Vagina (tissue), 2 donors: ENCODE measurements at regions not wholly inside any gene's neighbourhood (a gene's known extent, or its start where the extent isn't known, plus 50 kb on each side); places are given as distances from the start of the nearest gene placed in this dataset.

Source experiments
- DNase-seq, 2 donors: peaks; one replicate each; pipeline ENCODE4 v3.0.0-alpha.2; 2017; ENCODE audit errors: extremely low spot score in 2 of 2
- H3K27ac ChIP-seq: fragments of 200-600 bp; sonication (generic); one replicate; pipeline ENCODE4 v1.5.1; 2019
- H3K27me3 ChIP-seq: fragments of 200-600 bp; sonication (generic); one replicate; pipeline ENCODE4 v1.5.1; 2019
- H3K36me3 ChIP-seq, 2 donors: fragments of 200-600 bp; sonication (generic); one replicate each; pipeline ENCODE4 v1.5.1; 2017 to 2019
- H3K4me1 ChIP-seq: fragments of 200-600 bp; sonication (generic); one replicate; pipeline ENCODE4 v1.5.1; 2019
- H3K4me3 ChIP-seq, 2 donors: fragments of 200-600 bp; sonication (generic); 1 replicate in 1 of 2; 2 replicates in 1 of 2; pipeline ENCODE4 v1.5.1; 2016 to 2019
- H3K9me3 ChIP-seq: fragments of 200-600 bp; sonication (generic); one replicate; pipeline ENCODE4 v1.5.1; 2019
- CTCF ChIP-seq, 3 experiments: fragments of 450-650 bp in 2 of 3; fragments of 200-600 bp in 1 of 3; sonication (generic) in 1 of 3; IDR thresholded peaks; one replicate each; pipeline ENCODE4 v1.5.1; 2017 to 2019; ENCODE audit warnings: antibody characterized with exemption in 3 of 3, mild to moderate bottlenecking in 2 of 3, moderate library complexity in 2 of 3
- POLR2A ChIP-seq, 2 donors: fragments of 450-650 bp; IDR thresholded peaks; one replicate each; pipeline ENCODE4 v1.6.1; 2017; ENCODE audit warnings: antibody characterized with exemption in 2 of 2, mild to moderate bottlenecking in 2 of 2, moderate library complexity in 2 of 2
- POLR2AphosphoS5 ChIP-seq, 2 donors: sonication (generic); formaldehyde crosslinking; IDR thresholded peaks; one replicate each; pipeline ENCODE4 v1.9.0; 2017; ENCODE audit warnings: antibody characterized with exemption in 2 of 2, mild to moderate bottlenecking in 2 of 2, low read depth in 1 of 2; ENCODE audit not compliant: insufficient read depth in 1 of 2
- intact Hi-C: fragments of 100-400 bp; cut with DNase I; formaldehyde crosslinking; loops from one replicate; pipeline ENCODE4 v1.15.1; 2023

DNA sequence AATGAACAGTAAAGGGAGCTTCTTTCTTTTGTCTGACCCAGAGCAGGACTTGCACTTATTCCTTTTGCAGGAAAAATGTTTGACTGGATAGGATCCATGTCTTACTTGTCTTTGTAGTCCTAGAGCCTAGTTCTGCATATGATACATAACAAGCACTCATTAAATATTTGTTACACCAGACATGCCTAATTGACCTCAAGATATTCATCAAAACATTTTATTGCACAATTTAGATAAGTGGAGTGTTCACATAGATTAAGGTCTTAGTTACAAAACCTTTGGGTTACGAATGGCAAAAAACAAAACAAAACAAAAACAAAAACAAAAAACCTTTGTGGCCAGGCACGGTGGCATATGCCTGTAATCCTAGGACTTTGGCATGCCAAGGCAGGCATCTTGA, 735.8 kb upstream of the NRSN1 start:
- intact Hi-C loops = no loop called here
- TF ChIP-seq CTCF (IDR thresholded peaks at IDR 0.05) (no peak), POLR2AphosphoS5 (IDR thresholded peaks at IDR 0.05; ENCODE audit: insufficient read depth in 1 of 2, low read depth in 1 of 2) (no peak), POLR2A (IDR thresholded peaks at IDR 0.05) (no peak)
- Histone ChIP-seq H3K27me3 (no peaks in the 10 kb centered on the region), H3K4me1 (no peaks in the 10 kb centered on the region), H3K9me3 (no peaks in the 10 kb centered on the region), H3K4me3 (no peak overlapping the region), H3K27ac (no peak overlapping the region), H3K36me3 (no peaks in the 10 kb centered on the region)
- DNase-seq = no peak

DNA sequence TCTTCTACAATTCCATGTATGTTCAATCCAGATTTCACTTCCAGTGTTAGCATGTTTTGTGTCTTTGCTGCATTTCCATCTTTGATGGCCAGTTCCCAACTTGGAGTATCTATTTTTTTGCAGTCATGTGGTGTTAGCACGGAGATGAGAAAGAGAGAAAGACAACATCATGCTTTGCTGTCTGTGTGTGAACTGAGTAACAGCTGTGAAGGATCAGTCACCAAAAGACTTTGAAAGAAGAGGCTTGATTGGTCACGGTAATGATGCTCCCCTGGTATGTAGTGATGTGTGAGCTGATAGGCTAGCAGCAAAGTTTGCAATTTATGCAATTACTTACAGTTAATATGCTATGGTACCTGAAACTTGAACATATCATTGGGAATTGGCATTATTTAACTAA, 731.3 kb upstream of the NRSN1 start:
- no peak for DNase-seq
- TF ChIP-seq POLR2A (IDR thresholded peaks at IDR 0.05) (no peak), CTCF (IDR thresholded peaks at IDR 0.05) (no peak), POLR2AphosphoS5 (IDR thresholded peaks at IDR 0.05; ENCODE audit: insufficient read depth in 1 of 2, low read depth in 1 of 2) (no peak)
- H3K4me3 ChIP-seq = no peak overlapping the region
- no peaks in the 10 kb centered on the region for H3K27me3 ChIP-seq
- H3K4me1 ChIP-seq = no peaks in the 10 kb centered on the region
- H3K36me3 ChIP-seq = no peaks in the 10 kb centered on the region
- intact Hi-C loops = no loop called here
- no peak overlapping the region for H3K27ac ChIP-seq
- H3K9me3 ChIP-seq = no peaks in the 10 kb centered on the region

DNA sequence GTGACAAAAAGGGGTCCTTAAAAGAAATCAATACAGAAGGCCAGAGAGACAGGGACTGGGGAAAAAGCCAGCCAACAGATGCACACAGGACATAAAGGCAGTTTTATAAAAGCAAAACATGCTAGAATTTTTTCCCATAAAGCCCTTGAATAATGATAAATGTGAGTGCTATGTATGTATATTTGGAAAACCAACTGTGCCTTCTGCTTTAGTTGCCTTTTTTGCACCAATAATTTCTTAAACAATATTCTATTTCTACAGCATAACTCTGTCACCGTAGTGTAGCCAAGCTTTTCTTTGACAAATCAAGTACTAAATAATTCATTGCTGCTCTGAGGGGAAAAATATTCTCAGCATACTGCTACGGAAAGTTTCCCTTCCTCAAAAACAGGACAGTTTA, 730.6 kb upstream of the NRSN1 start:
- intact Hi-C loops = no loop called here
- Histone ChIP-seq H3K4me1 (no peaks in the 10 kb centered on the region), H3K36me3 (no peaks in the 10 kb centered on the region), H3K27ac (no peak overlapping the region), H3K4me3 (no peak overlapping the region), H3K27me3 (no peaks in the 10 kb centered on the region), H3K9me3 (no peaks in the 10 kb centered on the region)
- TF ChIP-seq CTCF (IDR thresholded peaks at IDR 0.05) (no peak), POLR2AphosphoS5 (IDR thresholded peaks at IDR 0.05; ENCODE audit: insufficient read depth in 1 of 2, low read depth in 1 of 2) (no peak), POLR2A (IDR thresholded peaks at IDR 0.05) (no peak)
- no peak for DNase-seq

DNA sequence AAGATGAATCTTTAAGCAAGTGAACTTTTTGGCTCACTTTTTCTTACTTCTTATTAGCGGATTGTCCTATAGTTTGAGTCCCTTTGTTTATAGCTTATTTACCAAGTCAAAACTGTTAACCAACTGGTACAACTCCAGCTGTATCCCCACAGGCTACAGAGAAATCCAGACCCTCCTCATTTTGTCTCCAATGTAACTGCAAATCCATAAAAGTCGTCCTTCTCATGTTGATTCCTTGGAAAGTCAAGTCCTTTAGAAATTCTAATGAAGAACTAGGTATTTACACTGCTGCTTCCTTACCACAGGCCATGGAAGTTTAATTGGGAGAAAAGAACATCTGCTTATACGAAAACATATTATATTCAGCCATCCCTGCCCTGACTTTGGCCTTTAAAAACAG, 729.1 kb upstream of the NRSN1 start:
- Histone ChIP-seq H3K4me1 (no peaks in the 10 kb centered on the region), H3K9me3 (no peaks in the 10 kb centered on the region), H3K4me3 (no peak overlapping the region), H3K36me3 (no peaks in the 10 kb centered on the region), H3K27me3 (no peaks in the 10 kb centered on the region), H3K27ac (no peak overlapping the region)
- intact Hi-C loops = no loop called here
- no peak for DNase-seq
- TF ChIP-seq POLR2A (IDR thresholded peaks at IDR 0.05) = no peak
- TF ChIP-seq CTCF (IDR thresholded peaks at IDR 0.05) = no peak
- TF ChIP-seq POLR2AphosphoS5 (IDR thresholded peaks at IDR 0.05; ENCODE audit: insufficient read depth in 1 of 2, low read depth in 1 of 2) = no peak

DNA sequence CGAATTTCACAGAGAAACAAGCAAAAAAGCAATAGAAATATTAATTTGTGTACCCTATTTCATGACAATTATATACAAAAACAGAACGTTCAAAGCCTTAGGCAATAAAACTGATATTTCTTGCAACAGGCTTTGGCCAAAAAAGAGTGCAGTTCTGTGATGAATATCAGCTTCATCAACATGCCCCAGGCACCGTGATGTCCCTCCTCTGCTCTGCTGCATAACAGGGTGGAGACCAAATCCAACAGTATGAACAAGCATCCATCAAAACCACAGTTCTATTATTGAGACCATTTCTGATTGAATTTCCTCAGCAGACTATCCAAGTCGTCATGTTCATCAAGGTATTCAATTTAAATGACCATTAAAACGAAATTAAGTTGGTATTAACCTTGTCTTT, 722.6 kb upstream of the NRSN1 start:
- no peak for DNase-seq
- H3K36me3 ChIP-seq = no peaks in the 10 kb centered on the region
- no peak overlapping the region for H3K4me3 ChIP-seq
- no peaks in the 10 kb centered on the region for H3K27me3 ChIP-seq
- intact Hi-C loops = no loop called here
- TF ChIP-seq POLR2AphosphoS5 (IDR thresholded peaks at IDR 0.05; ENCODE audit: insufficient read depth in 1 of 2, low read depth in 1 of 2) (no peak), CTCF (IDR thresholded peaks at IDR 0.05) (no peak), POLR2A (IDR thresholded peaks at IDR 0.05) (no peak)
- H3K9me3 ChIP-seq = no peaks in the 10 kb centered on the region
- no peak overlapping the region for H3K27ac ChIP-seq
- H3K4me1 ChIP-seq = no peaks in the 10 kb centered on the region
